SJSA1 (cell line): ENCODE measurements at regions not wholly inside any gene's neighbourhood (a gene's known extent, or its start where the extent isn't known, plus 50 kb on each side); places are given as distances from the start of the nearest gene placed in this dataset.

ENCODE experiments used
- DNase-seq, 2 experiments: peaks; one replicate each; pipeline ENCODE4 v3.0.0-alpha.2; 2015 to 2020; ENCODE audit warnings: low spot score in 2 of 2, low read depth in 1 of 2
- H3K27ac ChIP-seq: fragments of 250-450 bp; sonication (Bioruptor Pico); 2 replicates; pipeline ENCODE4 v1.5.1; 2020; ENCODE audit warnings: mild to moderate bottlenecking, moderate library complexity
- H3K27me3 ChIP-seq: fragments of 250-450 bp; sonication (Bioruptor Pico); replicated peaks from 2 replicates; pipeline ENCODE4 v1.5.1; 2020; ENCODE audit warnings: mild to moderate bottlenecking, moderate library complexity
- H3K36me3 ChIP-seq: fragments of 250-450 bp; sonication (Bioruptor Pico); 2 replicates; pipeline ENCODE4 v1.5.1; 2020; ENCODE audit warnings: mild to moderate bottlenecking
- H3K4me1 ChIP-seq: fragments of 250-450 bp; sonication (Bioruptor Pico); replicated peaks from 2 replicates; pipeline ENCODE4 v1.6.1; 2021; ENCODE audit warnings: mild to moderate bottlenecking
- H3K4me3 ChIP-seq: fragments of 250-450 bp; sonication (Bioruptor Pico); 2 replicates; pipeline ENCODE4 v1.5.1; 2020; ENCODE audit warnings: mild to moderate bottlenecking
- H3K9me3 ChIP-seq: fragments of 250-450 bp; sonication (Bioruptor Pico); replicated peaks from 2 replicates; pipeline ENCODE4 v1.5.1; 2020; ENCODE audit warnings: mild to moderate bottlenecking

DNA sequence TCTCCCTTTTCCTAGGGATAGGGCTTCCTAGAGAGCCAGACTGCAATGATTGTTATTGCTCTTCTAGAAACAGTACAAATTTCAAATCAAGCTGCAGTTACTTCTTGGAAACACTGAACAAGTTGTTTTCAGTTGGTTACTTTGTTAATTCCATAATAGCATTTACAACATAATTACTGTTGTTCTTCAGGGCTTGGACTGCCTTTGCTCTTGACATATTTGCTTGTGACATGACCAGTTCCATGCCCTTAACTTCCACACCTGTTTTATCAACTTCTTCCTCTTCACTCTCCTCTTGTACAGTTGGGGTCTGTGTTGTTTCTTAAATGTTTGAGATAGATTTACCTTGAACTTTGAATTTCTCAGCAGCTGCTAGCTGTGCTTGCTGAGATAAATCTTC, 104.4 kb downstream of the SEC23IP start:
- H3K4me1 ChIP-seq = no peaks in the 10 kb centered on the region; the same call in 1 of the 2 replicates
- no peaks in the 10 kb centered on the region for H3K36me3 ChIP-seq
- H3K4me3 ChIP-seq = no peak overlapping the region
- no peak overlapping the region for H3K27ac ChIP-seq
- DNase-seq = no peak
- no peaks in the 10 kb centered on the region for H3K27me3 ChIP-seq
- no peaks in the 10 kb centered on the region for H3K9me3 ChIP-seq

DNA sequence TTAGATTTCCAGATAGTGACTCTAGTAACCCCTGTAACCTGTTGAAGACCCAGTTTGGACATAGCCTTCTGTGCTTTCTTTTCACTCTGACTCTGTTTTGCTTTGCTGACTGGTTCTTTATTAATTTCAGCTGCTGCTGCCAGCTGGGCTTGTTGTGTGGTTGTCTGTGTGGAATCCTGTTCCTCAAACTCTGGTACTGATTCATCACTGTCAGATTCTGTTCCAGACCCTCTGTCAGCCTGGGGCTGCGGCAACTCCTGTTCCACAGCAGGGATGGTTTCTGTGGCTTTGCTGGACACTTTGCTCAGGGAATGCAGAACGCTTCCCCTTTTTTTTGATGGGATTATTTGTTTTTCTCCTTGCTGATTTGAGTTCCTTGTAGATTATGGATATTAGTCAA, 104.9 kb downstream of the SEC23IP start:
- Histone ChIP-seq H3K27ac (no peak overlapping the region), H3K27me3 (no peaks in the 10 kb centered on the region), H3K4me1 (no peaks in the 10 kb centered on the region; the same call in 1 of the 2 replicates), H3K4me3 (no peak overlapping the region), H3K36me3 (no peaks in the 10 kb centered on the region), H3K9me3 (no peaks in the 10 kb centered on the region)
- DNase-seq = peak in 1 of 2 experiments; percentile 12

DNA sequence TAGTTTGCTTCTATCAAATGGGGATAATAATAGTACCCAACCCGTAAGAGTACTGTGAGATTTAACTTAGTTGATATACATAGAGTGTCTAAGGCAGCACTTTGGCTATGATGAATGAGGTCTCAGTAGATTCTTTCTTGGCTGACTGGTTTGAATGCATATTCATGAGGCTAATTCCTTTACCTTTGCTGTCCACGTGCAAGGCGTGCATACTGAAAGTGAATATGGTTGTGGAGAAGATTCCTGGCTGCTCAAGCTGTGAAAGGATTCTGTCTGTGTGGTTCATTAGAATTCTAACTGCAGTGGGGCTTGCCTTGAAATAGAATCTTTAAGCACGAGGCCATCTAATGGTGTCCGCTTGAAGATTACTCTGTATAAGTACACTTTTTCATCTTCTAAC, 110.3 kb downstream of the SEC23IP start:
- Histone ChIP-seq H3K27ac (no peak overlapping the region), H3K4me1 (no peaks in the 10 kb centered on the region), H3K36me3 (no peaks in the 10 kb centered on the region), H3K4me3 (no peak overlapping the region), H3K9me3 (no peaks in the 10 kb centered on the region), H3K27me3 (no peaks in the 10 kb centered on the region)
- no peak for DNase-seq

DNA sequence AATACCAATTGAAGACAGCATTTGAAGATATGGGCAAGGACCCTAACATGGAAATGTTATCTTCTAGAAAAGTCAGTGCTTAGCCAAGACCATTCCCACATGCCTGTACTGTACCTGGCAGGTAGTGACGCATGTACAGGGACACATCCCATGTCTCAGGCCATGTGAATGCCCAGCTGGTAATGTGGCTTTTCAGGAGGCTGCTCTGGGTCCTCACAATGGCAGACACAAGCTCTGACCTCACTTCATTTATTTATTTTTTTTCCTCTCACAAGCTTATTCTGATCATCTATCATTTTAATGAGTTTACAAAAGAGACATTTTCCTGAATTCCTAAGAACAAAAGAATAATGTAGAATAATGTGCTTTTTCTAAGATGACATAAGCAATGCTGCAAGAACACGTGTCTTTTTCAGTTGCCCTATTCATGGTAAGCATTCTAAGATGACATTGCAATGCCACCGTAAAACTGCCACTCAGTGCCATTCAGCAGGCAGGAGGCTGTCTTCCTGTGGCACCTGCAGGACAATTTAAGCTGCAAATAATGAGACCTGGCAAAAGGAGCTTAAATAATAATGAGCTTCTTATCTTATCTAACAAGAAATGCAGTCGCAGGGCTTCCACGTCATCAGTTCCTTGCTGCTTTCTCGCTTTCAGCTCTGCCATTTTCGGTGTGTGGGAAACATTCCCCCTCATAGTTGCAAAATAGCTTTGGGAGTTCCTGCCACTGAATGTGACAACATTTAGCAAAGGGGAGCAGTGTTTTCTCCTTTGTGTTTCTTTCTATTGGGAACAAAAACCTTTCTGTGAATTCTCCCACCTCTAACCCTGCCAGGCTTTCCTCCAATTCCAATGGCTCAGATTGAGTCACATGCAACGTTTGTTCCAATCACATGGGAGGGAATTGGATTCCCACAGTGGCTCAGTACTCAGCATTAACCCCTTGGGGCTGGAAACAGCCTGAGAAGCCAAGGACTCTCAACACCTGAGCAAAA, 113.0 kb downstream of the SEC23IP start:
- H3K27ac ChIP-seq = no peak overlapping the region
- H3K27me3 ChIP-seq = 0 out of 2 replicates have a peak, but pooled peaks cover 3% of the 10 kb centered on the region
- no peak overlapping the region for H3K4me3 ChIP-seq
- no peaks in the 10 kb centered on the region for H3K4me1 ChIP-seq
- no peaks in the 10 kb centered on the region for H3K9me3 ChIP-seq
- no peaks in the 10 kb centered on the region for H3K36me3 ChIP-seq
- DNase-seq = no peak

GRCh38 chr10:120007261-120007660, 114.7 kb downstream of the SEC23IP start:
- H3K27ac ChIP-seq = no peak overlapping the region
- no peak overlapping the region for H3K4me3 ChIP-seq
- DNase-seq = no peak
- H3K36me3 ChIP-seq = no peaks in the 10 kb centered on the region
- no peaks in the 10 kb centered on the region for H3K4me1 ChIP-seq
- 0 out of 2 replicates have a peak, but pooled peaks cover 3% of the 10 kb centered on the region for H3K27me3 ChIP-seq
- no peaks in the 10 kb centered on the region for H3K9me3 ChIP-seq

DNA sequence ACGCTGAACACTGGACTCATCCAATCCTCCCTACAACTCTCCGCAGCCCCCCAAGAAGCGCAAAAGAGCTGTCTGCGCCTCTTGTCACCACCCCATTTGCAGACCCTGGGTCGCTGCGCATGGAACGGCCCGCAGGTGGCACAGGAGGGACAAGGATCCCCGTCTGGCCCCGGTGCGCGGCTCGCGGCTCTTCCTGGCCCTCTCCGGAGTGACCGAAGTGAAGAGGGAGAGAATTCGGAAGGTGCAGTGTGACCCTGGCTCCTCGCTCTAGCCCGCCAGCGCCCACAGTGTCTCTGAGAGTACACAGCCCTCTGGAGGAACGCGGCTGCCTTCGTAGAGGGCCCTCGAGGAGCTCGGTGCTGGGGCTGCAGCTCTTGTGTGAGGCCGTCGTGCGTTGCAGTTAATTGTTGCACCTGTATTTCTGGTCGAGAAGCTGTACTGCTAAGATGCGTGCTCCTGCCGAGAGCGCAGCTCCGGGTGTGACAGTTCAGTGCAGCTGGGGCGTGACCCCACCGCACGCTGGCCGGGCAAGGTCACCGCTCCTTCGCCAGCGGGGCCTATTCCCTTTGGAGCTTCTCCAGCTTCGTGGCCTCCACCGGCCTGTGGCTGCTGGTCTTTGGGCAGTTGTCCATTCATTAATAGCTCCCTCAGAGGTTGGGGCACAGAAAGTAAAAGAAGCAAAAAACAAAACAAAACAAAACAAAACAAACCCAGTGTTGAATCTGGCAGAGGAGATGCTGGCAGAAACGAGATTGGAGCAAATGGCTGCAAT, 119.0 kb downstream of the SEC23IP start:
- Histone ChIP-seq H3K27ac (no peak overlapping the region), H3K27me3 (0 out of 2 replicates have a peak, but pooled peaks cover 3% of the 10 kb centered on the region), H3K9me3 (no peaks in the 10 kb centered on the region), H3K4me3 (no peak overlapping the region), H3K4me1 (no peaks in the 10 kb centered on the region), H3K36me3 (no peaks in the 10 kb centered on the region)
- no peak for DNase-seq

DNA sequence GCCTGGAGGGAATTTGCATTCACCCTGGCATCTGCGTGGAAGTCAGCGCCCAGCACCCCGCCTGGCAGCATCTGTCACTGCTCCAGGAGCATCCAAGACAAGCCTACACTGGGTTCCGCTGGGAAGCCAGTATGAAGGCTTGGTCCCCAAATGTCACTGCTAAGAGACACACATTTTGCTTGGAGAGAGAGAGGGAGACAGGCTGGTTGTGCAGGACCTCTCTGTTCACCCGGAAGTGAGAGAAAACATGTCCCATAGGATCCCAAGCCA, 119.5 kb downstream of the SEC23IP start:
- no peaks in the 10 kb centered on the region for H3K4me1 ChIP-seq
- H3K36me3 ChIP-seq = no peaks in the 10 kb centered on the region
- H3K27me3 ChIP-seq = 0 out of 2 replicates have a peak, but pooled peaks cover 3% of the 10 kb centered on the region
- H3K27ac ChIP-seq = no peak overlapping the region
- no peak overlapping the region for H3K4me3 ChIP-seq
- no peak for DNase-seq
- no peaks in the 10 kb centered on the region for H3K9me3 ChIP-seq

GRCh38 chr10:120012566-120012965, 120.0 kb downstream of the SEC23IP start:
- Histone ChIP-seq H3K4me3 (no peak overlapping the region), H3K27ac (no peak overlapping the region), H3K27me3 (0 out of 2 replicates have a peak, but pooled peaks cover 3% of the 10 kb centered on the region), H3K36me3 (no peaks in the 10 kb centered on the region), H3K9me3 (no peaks in the 10 kb centered on the region), H3K4me1 (no peaks in the 10 kb centered on the region)
- DNase-seq = no peak

DNA sequence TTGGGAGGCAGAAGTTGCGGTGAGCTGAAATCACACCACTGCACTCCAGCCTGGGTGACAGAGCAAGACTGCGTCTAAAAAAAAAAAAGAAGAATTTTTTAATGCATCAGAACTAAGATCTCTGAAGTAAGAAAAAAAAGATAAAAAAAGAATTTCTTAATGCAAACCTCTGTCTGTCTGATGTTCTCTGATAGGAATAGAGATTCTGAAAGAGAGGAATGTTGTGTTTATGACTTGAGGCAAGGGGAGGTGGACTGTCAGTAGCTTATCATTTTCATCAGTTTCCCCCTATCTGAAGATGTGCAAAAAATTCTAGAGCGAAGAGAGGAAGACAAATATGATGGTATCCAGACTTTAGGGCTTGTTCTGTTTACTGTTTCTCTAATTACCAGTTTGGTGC, 121.5 kb downstream of the SEC23IP start:
- DNase-seq = no peak
- no peak overlapping the region for H3K27ac ChIP-seq
- no peak overlapping the region for H3K4me3 ChIP-seq
- H3K36me3 ChIP-seq = no peaks in the 10 kb centered on the region
- no peaks in the 10 kb centered on the region for H3K27me3 ChIP-seq
- H3K9me3 ChIP-seq = no peaks in the 10 kb centered on the region
- H3K4me1 ChIP-seq = no peaks in the 10 kb centered on the region

DNA sequence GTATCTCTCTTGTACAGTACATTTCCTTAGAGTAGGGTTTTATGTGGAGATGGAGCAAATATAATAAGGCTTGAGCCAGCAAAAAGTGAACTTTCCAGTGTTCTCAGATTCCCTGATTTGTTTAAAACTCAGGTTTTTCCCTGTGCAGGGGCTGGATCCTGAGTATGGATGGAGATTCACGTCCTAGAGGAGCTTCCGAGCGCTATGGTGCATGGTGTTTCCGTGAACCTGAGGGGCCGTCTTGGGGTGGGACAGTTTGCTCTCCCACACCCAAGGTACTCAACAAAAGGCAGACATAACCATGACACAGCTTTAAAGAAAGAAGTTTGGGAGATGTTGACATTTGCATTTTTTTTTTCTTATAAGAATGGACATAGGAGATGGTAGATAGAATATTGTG, 122.5 kb downstream of the SEC23IP start:
- DNase-seq = no peak
- Histone ChIP-seq H3K9me3 (no peaks in the 10 kb centered on the region), H3K4me3 (no peak overlapping the region), H3K4me1 (no peaks in the 10 kb centered on the region), H3K36me3 (no peaks in the 10 kb centered on the region), H3K27me3 (peaks cover 4% of the 10 kb centered on the region; the same call in 1 of the 2 replicates), H3K27ac (no peak overlapping the region)

- Histone ChIP-seq H3K4me1 (no peaks in the 10 kb centered on the region), H3K9me3 (no peaks in the 10 kb centered on the region), H3K27me3 (peaks cover 10% of the 10 kb centered on the region; the same call in 1 of the 2 replicates), H3K36me3 (no peaks in the 10 kb centered on the region), H3K4me3 (no peak overlapping the region), H3K27ac (no peak overlapping the region)
- no peak for DNase-seq
Measured at GRCh38 chr10:120016906-120017305, 124.4 kb downstream of the SEC23IP start.

- H3K4me1 ChIP-seq = no peaks in the 10 kb centered on the region
- peaks cover 10% of the 10 kb centered on the region; the same call in 1 of the 2 replicates for H3K27me3 ChIP-seq
- H3K4me3 ChIP-seq = no peak overlapping the region
- H3K9me3 ChIP-seq = no peaks in the 10 kb centered on the region
- H3K36me3 ChIP-seq = no peaks in the 10 kb centered on the region
- no peak overlapping the region for H3K27ac ChIP-seq
- DNase-seq = no peak
Measured at GRCh38 chr10:120017733-120018417, 125.3 kb downstream of the SEC23IP start.

DNA sequence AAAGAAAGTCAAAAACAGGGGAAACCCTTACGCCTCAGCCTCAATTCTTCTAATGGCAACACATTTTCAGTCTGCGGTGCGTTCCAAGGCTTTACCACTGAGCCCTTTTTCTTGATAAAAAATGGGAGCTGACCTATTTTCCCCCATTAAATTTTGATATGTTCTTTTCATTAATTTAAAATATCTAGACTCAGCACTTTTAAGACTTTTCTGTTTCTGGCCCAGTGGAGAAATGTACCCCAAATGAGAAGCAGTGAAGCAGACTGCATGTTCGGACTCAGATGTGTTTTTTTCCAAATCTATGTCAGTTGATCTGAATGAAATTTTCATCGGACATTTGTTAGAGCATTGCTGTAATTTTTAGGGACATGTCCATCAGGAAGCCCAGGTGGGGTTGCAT, 126.2 kb downstream of the SEC23IP start:
- Histone ChIP-seq H3K4me3 (no peak overlapping the region), H3K36me3 (no peaks in the 10 kb centered on the region), H3K27me3 (peaks cover 10% of the 10 kb centered on the region; the same call in 1 of the 2 replicates), H3K9me3 (no peaks in the 10 kb centered on the region), H3K4me1 (no peaks in the 10 kb centered on the region), H3K27ac (no peak overlapping the region)
- no peak for DNase-seq
